Hematopoietic multipotent progenitor cell (in vitro differentiated cells): ENCODE measurements at regions not wholly inside any gene's neighbourhood (a gene's known extent, or its start where the extent isn't known, plus 50 kb on each side); places are given as distances from the start of the nearest gene placed in this dataset.
"Not testable (repeated sequence)": the region's sequence is repeated elsewhere in the genome, so short reads cannot be mapped to it uniquely, and the experiment has no call there.

Experiments used
- DNase-seq, 3 donors: peaks; one replicate each; pipeline ENCODE4 v3.0.0-alpha.2; 2011 to 2015; ENCODE audit warnings: low read depth in 2 of 3, low spot score in 2 of 3

GRCh38 chr17:77332034-77332971 lies 191.5 kb downstream of the SEC14L1 start:
- peak in 2 of 3 donors; percentile 26 to 57 for DNase-seq

- DNase-seq = peak in 1 of 3 donors; percentile 22
Measured at GRCh38 chr17:77332981-77333685, 192.4 kb downstream of the SEC14L1 start.

- no peak for DNase-seq
Measured at GRCh38 chr17:77337150-77337549, 196.4 kb downstream of the SEC14L1 start.

GRCh38 chr17:77341069-77341541 lies 200.3 kb downstream of the SEC14L1 start:
- DNase-seq = no peak

GRCh38 chr17:77342656-77342990 lies 201.9 kb downstream of the SEC14L1 start:
- not testable (repeated sequence) for DNase-seq

GRCh38 chr17:77343031-77343800 lies 202.4 kb downstream of the SEC14L1 start:
- DNase-seq = no peak

- no peak for DNase-seq
Measured at GRCh38 chr17:77344038-77344437, 203.3 kb downstream of the SEC14L1 start.

GRCh38 chr17:77345260-77345910 lies 204.6 kb downstream of the SEC14L1 start:
- DNase-seq = no peak

- DNase-seq = no peak
Measured at GRCh38 chr17:77346765-77347164, 206.0 kb downstream of the SEC14L1 start.

GRCh38 chr17:77347544-77347943 lies 206.8 kb downstream of the SEC14L1 start:
- no peak for DNase-seq

GRCh38 chr17:77349976-77350830 lies 209.4 kb downstream of the SEC14L1 start:
- DNase-seq = no peak

- DNase-seq = no peak
Measured at GRCh38 chr17:77352441-77352840, 211.7 kb downstream of the SEC14L1 start.

- DNase-seq = no peak
Measured at GRCh38 chr17:77352996-77353395, 212.2 kb downstream of the SEC14L1 start.

- DNase-seq = no peak
Measured at GRCh38 chr17:77353684-77354419, 213.1 kb downstream of the SEC14L1 start.

- DNase-seq = no peak
Measured at GRCh38 chr17:77354420-77354669, 213.6 kb downstream of the SEC14L1 start.

GRCh38 chr17:77354670-77355455 lies 214.1 kb downstream of the SEC14L1 start:
- DNase-seq = no peak

GRCh38 chr17:77356109-77356689 lies 215.4 kb downstream of the SEC14L1 start:
- DNase-seq = no peak

GRCh38 chr17:77356690-77357201 lies 216.0 kb downstream of the SEC14L1 start:
- DNase-seq = peak in 1 of 3 donors; percentile 39
